ENCODE measurements at regions not wholly inside any gene's neighbourhood (a gene's known extent, or its start where the extent isn't known, plus 50 kb on each side); places are given as distances from the start of the nearest gene placed in this dataset.
"Not testable (repeated sequence)": the region's sequence is repeated elsewhere in the genome, so short reads cannot be mapped to it uniquely, and the experiment has no call there.

DNA sequence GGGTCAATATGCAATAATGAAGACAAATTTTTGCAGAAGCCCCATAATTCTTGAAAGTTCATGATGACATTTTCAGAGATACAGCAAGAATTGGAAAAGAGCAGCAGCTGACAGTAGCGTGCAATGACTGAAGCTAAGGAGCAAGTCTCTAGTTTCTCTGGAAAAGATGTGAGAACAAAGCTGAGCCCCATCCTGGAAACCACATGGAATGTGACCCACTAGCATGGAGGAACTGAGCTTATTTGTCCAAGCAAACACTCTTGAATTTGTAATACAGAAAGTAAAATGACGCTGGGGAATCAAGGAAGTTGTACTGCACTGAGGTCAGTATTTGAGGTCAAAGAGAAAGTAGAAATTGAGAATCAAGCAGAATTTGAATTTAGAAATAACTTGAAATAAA lies 1447.2 kb downstream of the FSTL5 start:
- no peak for DNase-seq (ENCODE audit: low read depth)
- no peak for TF ChIP-seq CTCF (IDR thresholded peaks at IDR 0.05; ENCODE audit: insufficient read depth, low read length)
- H3K4me3 ChIP-seq (ENCODE audit: low read depth, low read length) = no peak overlapping the region

DNA sequence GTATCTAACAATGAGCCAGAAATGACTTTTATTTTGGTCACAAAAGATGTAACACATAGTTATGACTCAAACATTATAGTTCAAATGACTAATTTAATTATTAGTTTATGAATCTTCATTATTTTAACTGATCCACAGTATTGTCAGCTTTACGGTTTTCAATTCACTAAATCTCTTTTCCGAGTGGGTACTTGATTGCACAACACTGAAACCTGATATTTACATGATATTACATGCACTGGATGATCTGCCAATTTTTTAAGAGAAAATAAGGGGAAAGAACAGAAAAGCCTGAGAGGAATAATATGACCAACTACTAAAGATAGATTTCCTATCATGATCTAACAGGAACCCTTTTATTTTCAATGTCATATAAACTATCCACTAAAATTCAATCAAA lies 1446.0 kb downstream of the FSTL5 start:
- H3K4me3 ChIP-seq (ENCODE audit: low read depth, low read length) = no peak overlapping the region
- TF ChIP-seq CTCF (IDR thresholded peaks at IDR 0.05; ENCODE audit: insufficient read depth, low read length) = no peak
- DNase-seq (ENCODE audit: low read depth) = no peak

DNA sequence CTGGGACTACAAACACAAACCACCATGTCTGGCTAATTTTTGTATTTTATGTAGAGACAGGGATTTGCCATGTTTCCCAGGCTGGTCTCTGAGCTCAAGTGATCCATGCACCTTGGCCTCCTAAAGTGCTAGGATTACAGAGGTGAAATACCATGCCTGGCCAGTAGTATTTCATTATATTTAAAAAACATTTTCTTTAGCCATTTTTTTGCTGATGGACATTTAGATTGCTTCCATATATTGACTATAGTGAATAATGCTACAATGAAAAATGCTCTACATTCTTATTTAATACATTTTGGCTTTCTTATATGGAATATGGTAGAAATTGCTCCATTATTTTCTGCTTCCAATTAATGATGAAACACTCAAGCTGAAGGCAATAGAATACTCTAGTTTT lies 1439.7 kb downstream of the FSTL5 start:
- H3K4me3 ChIP-seq (ENCODE audit: low read depth, low read length) = no peak overlapping the region
- no peak for DNase-seq (ENCODE audit: low read depth)
- no peak for TF ChIP-seq CTCF (IDR thresholded peaks at IDR 0.05; ENCODE audit: insufficient read depth, low read length)

DNA sequence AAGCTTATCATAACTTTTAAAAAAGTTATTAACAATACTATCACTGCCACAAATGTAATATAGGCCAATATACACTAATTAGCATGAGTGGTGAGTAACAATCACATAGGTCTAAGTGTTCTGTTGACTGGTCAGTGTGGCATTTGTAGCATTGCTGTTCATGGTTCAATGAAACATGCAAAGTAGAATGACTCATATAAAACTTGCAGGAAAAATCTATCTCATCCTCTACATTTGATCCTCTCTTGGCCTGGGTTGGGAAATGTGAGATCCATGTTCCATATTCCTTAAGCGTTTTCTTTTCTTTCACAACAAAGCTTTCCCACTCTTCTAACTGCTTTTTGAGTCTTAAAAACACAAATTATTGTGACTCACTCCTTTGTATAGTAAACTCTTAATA lies 1418.7 kb downstream of the FSTL5 start:
- no peak for DNase-seq (ENCODE audit: low read depth)
- TF ChIP-seq CTCF (IDR thresholded peaks at IDR 0.05; ENCODE audit: insufficient read depth, low read length) = no peak
- no peak overlapping the region for H3K4me3 ChIP-seq (ENCODE audit: low read depth, low read length)

DNA sequence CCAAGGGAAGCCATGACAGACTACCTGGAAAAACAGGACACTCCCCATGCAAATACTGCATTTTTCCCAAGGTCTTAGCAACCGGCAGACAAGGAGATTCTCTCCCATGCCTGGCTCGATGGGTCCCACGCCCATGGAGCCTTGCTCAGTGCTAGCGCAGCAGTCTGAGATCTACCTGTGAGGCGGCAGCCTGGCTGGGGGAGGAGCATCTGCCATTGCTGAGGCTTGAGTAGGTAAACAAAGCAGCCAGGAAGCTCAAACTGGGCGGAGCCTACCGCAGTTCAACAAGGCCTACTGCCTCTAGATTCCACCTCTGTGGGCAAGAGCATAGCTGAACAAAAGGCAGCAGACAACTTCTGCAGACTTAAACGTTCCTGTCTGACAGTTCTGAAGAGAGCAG lies 1417.2 kb downstream of the FSTL5 start:
- DNase-seq (ENCODE audit: low read depth); H3K4me3 ChIP-seq (ENCODE audit: low read depth, low read length): not testable (repeated sequence)

DNA sequence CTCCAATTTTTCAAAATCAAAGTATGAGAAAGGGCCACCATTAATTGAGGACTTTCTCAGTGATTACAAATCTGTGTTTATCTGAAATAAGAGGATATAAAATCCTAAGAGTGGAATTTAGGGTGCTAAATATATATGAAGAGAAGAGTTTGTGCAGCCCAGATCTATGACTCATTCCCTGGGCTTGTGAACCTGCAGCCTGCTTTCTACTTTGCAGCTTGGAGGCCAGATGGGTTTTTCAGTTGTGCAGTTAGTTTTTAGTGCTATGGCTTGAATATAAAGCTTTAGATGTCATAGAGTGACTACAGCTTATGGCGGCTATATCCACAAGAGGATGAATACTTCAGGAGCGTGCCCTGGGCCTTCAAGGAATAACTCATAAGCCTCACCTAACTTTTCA lies 1391.1 kb downstream of the FSTL5 start:
- H3K4me3 ChIP-seq (ENCODE audit: low read depth, low read length) = no peak overlapping the region
- TF ChIP-seq CTCF (IDR thresholded peaks at IDR 0.05; ENCODE audit: insufficient read depth, low read length) = no peak
- DNase-seq (ENCODE audit: low read depth) = no peak

GRCh38 chr4:160795216-160795615 lies 1368.6 kb downstream of the FSTL5 start:
- TF ChIP-seq CTCF (IDR thresholded peaks at IDR 0.05; ENCODE audit: insufficient read depth, low read length) = no peak
- no peak overlapping the region for H3K4me3 ChIP-seq (ENCODE audit: low read depth, low read length)
- DNase-seq (ENCODE audit: low read depth) = no peak

All from fibroblast of the aortic adventitia (primary cell).